SK-N-MC (cell line): ENCODE measurements at regions not wholly inside any gene's neighbourhood (a gene's known extent, or its start where the extent isn't known, plus 50 kb on each side); places are given as distances from the start of the nearest gene placed in this dataset.

Experiments
- EZH2 ChIP-seq: fragments of 200-600 bp; sonication (generic); IDR thresholded peaks from one replicate; pipeline ENCODE4 v1.6.1; 2017; ENCODE audit warnings: antibody characterized with exemption
- FOXP2 ChIP-seq: optimal IDR thresholded peaks from 2 replicates; pipeline ENCODE3; 2011; ENCODE audit warnings: mild to moderate bottlenecking, moderate library complexity; ENCODE audit not compliant: insufficient read depth; ENCODE audit errors: extremely low read length, control extremely low read depth
- POLR2AphosphoS5 ChIP-seq: IDR thresholded peaks from 2 replicates; pipeline ENCODE4 v1.6.1; 2012; ENCODE audit warnings: mild to moderate bottlenecking, low read depth, low read length, borderline replicate concordance

DNA sequence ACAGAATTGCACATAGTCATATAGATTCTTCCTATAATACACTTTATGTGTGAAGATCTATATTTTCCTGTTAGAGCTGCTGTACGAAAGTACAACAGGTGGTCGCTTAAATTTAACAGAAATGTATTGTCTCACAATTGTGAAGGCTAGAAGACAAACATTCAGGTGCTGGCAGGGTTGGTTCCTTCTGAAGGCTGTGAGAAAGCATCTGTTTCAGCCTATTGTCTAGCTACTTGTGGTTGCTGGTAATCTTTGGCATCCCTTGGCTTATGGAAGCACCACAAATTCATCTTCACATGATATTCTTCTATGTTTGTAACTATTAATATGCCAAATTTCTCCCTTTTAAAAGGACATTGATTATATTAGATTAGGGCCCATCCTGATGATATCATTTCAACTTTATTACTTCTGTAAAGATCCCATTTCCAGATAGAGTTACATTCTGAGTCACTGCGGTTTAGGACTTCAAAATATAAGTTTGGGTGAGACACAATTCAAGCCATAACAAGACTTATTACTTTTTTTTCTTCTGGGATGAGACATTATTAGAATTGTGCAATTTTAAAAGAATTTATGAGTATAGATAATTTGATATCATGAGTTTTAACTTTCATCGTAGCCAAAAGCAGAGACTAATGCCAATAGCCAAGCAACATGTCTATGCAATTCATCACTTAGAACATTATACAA lies 248.1 kb upstream of the BCHE start:
- TF ChIP-seq POLR2AphosphoS5, result no peak
- no peak for TF ChIP-seq EZH2
- no peak for TF ChIP-seq FOXP2
